ENCODE measurements at regions not wholly inside any gene's neighbourhood (a gene's known extent, or its start where the extent isn't known, plus 50 kb on each side); places are given as distances from the start of the nearest gene placed in this dataset.
"Not testable (repeated sequence)": the region's sequence is repeated elsewhere in the genome, so short reads cannot be mapped to it uniquely, and the experiment has no call there.

- no peak for DNase-seq (ENCODE audit: low read depth)
Observed at GRCh38 chr18:71370671-71371445, 1082.0 kb downstream of the SOCS6 start.

- DNase-seq (ENCODE audit: low read depth), result no peak
Observed at GRCh38 chr18:71370095-71370494, 1081.2 kb downstream of the SOCS6 start.

- DNase-seq (ENCODE audit: low read depth), result no peak
Observed at GRCh38 chr18:71362140-71362539, 1073.3 kb downstream of the SOCS6 start.

- DNase-seq (ENCODE audit: low read depth), result not testable (repeated sequence)
Observed at GRCh38 chr18:71355599-71355998, 1066.8 kb downstream of the SOCS6 start.

GRCh38 chr18:71352618-71353017 is 1063.8 kb downstream of the SOCS6 start:
- DNase-seq (ENCODE audit: low read depth), result no peak

- DNase-seq (ENCODE audit: low read depth), result no peak
Observed at GRCh38 chr18:71336576-71337210, 1047.8 kb downstream of the SOCS6 start.

GRCh38 chr18:71329563-71329962 is 1040.7 kb downstream of the SOCS6 start:
- no peak for DNase-seq (ENCODE audit: low read depth)

- no peak for DNase-seq (ENCODE audit: low read depth)
Observed at GRCh38 chr18:71329114-71329513, 1040.3 kb downstream of the SOCS6 start.

GRCh38 chr18:71327850-71328249 is 1039.0 kb downstream of the SOCS6 start:
- no peak for DNase-seq (ENCODE audit: low read depth)

GRCh38 chr18:71327441-71327840 is 1038.6 kb downstream of the SOCS6 start:
- DNase-seq (ENCODE audit: low read depth), result no peak

GRCh38 chr18:71326826-71327225 is 1038.0 kb downstream of the SOCS6 start:
- no peak for DNase-seq (ENCODE audit: low read depth)

- no peak for DNase-seq (ENCODE audit: low read depth)
Observed at GRCh38 chr18:71324356-71324755, 1035.5 kb downstream of the SOCS6 start.

GRCh38 chr18:71322201-71322600 is 1033.4 kb downstream of the SOCS6 start:
- DNase-seq (ENCODE audit: low read depth), result no peak

GRCh38 chr18:71321319-71321718 is 1032.5 kb downstream of the SOCS6 start:
- no peak for DNase-seq (ENCODE audit: low read depth)

GRCh38 chr18:71304856-71305255 is 1016.0 kb downstream of the SOCS6 start:
- DNase-seq (ENCODE audit: low read depth), result no peak

- DNase-seq (ENCODE audit: low read depth), result not testable (repeated sequence)
Observed at GRCh38 chr18:71303743-71304142, 1014.9 kb downstream of the SOCS6 start.

- no peak for DNase-seq (ENCODE audit: low read depth)
Observed at GRCh38 chr18:71301596-71301995, 1012.8 kb downstream of the SOCS6 start.

- not testable (repeated sequence) for DNase-seq (ENCODE audit: low read depth)
Observed at GRCh38 chr18:71294201-71294600, 1005.4 kb downstream of the SOCS6 start.

- DNase-seq (ENCODE audit: low read depth), result no peak
Observed at GRCh38 chr18:71293322-71293721, 1004.5 kb downstream of the SOCS6 start.

GRCh38 chr18:71287268-71287667 is 998.4 kb downstream of the SOCS6 start:
- DNase-seq (ENCODE audit: low read depth), result no peak

GRCh38 chr18:71252351-71252865 is 963.6 kb downstream of the SOCS6 start:
- no peak for DNase-seq (ENCODE audit: low read depth)

GRCh38 chr18:71250191-71250590 is 961.3 kb downstream of the SOCS6 start:
- DNase-seq (ENCODE audit: low read depth), result no peak

- DNase-seq (ENCODE audit: low read depth), result no peak
Observed at GRCh38 chr18:71249791-71250190, 960.9 kb downstream of the SOCS6 start.
